Endothelial cell of umbilical vein (primary cell): ENCODE measurements at regions not wholly inside any gene's neighbourhood (a gene's known extent, or its start where the extent isn't known, plus 50 kb on each side); places are given as distances from the start of the nearest gene placed in this dataset.

Source experiments
- EZH2 ChIP-seq: IDR thresholded peaks from 2 replicates; pipeline ENCODE4 v1.6.1; 2012; ENCODE audit warnings: borderline replicate concordance, low read depth, mild to moderate bottlenecking, moderate library complexity, low read length, inconsistent platforms; ENCODE audit not compliant: severe bottlenecking
- JUN ChIP-seq: IDR thresholded peaks from 2 replicates; pipeline ENCODE4 v1.6.1; 2011; ENCODE audit warnings: borderline replicate concordance, low read depth; ENCODE audit not compliant: insufficient read length, insufficient read depth
- POLR2A ChIP-seq: IDR thresholded peaks from 2 replicates; pipeline ENCODE4 v1.6.1; 2012; ENCODE audit warnings: low read depth, mild to moderate bottlenecking, control low read depth, low read length
- POLR2AphosphoS5 ChIP-seq: IDR thresholded peaks from 2 replicates; pipeline ENCODE4 v1.6.1; 2012; ENCODE audit warnings: low read depth, mild to moderate bottlenecking, control low read depth, low read length, moderate library complexity; ENCODE audit not compliant: insufficient read depth
- TF ChIP-seq, protein P1 (sequence below), 2 donors: IDR thresholded peaks; 1 replicate in 1 of 2; 2 replicates in 1 of 2; pipeline ENCODE4 v1.5.1; 2011; ENCODE audit warnings: low read length in 2 of 2, mild to moderate bottlenecking in 2 of 2, moderate library complexity in 2 of 2, control low read depth in 1 of 2, inconsistent platforms in 1 of 2, low read depth in 1 of 2; ENCODE audit not compliant: insufficient read depth in 1 of 2; ENCODE audit errors: extremely low read depth in 1 of 2
- TF ChIP-seq, protein P2 (sequence below): IDR thresholded peaks from 2 replicates; pipeline ENCODE4 v1.6.1; 2011; ENCODE audit not compliant: insufficient read depth, insufficient read length

DNA sequence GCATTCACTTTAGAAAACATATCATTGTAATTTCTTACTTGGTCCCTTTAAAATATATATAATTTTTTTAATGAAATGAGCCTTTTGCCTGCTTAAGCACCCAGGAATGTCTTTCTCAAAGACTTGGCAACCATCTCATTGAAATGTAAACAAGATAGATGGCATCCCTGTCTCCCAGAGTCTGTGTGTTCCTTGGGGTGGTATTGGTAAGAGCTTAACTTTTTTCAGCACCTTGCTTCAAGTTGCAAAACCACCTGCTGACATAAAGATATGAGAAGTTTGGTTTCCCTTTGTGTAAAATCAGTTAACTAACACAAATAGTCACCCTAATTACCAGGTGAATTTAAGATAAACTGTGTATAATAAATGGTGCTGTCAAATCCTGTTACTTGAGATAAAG, 266.9 kb downstream of the DSC3 start:
- TF ChIP-seq EZH2 (no peak), POLR2AphosphoS5 (no peak), POLR2A (no peak), JUN (no peak)
- TF ChIP-seq, protein P1, sequence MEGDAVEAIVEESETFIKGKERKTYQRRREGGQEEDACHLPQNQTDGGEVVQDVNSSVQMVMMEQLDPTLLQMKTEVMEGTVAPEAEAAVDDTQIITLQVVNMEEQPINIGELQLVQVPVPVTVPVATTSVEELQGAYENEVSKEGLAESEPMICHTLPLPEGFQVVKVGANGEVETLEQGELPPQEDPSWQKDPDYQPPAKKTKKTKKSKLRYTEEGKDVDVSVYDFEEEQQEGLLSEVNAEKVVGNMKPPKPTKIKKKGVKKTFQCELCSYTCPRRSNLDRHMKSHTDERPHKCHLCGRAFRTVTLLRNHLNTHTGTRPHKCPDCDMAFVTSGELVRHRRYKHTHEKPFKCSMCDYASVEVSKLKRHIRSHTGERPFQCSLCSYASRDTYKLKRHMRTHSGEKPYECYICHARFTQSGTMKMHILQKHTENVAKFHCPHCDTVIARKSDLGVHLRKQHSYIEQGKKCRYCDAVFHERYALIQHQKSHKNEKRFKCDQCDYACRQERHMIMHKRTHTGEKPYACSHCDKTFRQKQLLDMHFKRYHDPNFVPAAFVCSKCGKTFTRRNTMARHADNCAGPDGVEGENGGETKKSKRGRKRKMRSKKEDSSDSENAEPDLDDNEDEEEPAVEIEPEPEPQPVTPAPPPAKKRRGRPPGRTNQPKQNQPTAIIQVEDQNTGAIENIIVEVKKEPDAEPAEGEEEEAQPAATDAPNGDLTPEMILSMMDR (IDR thresholded peaks at IDR 0.05; ENCODE audit: extremely low read depth in 1 of 2, insufficient read depth in 1 of 2, low read depth in 1 of 2, low read length in 2 of 2): no peak
- TF ChIP-seq, protein P2, sequence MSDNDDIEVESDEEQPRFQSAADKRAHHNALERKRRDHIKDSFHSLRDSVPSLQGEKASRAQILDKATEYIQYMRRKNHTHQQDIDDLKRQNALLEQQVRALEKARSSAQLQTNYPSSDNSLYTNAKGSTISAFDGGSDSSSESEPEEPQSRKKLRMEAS: no peak
